Right lobe of liver (tissue), 6 donors: ENCODE measurements at regions not wholly inside any gene's neighbourhood (a gene's known extent, or its start where the extent isn't known, plus 50 kb on each side); places are given as distances from the start of the nearest gene placed in this dataset.

Experiments
- ATAC-seq, 4 donors: fragments of 200-7000 bp; cut with Tn5 transposase; one replicate each; pipeline ENCODE4 v1.9.1; 2020; ENCODE audit warnings: mild to moderate bottlenecking in 4 of 4, moderate library complexity in 4 of 4
- DNase-seq, 3 donors: peaks; one replicate each; pipeline ENCODE4 v3.0.0-alpha.2; 2020
- H3K27ac ChIP-seq, 3 donors: fragments of 200-600 bp; one replicate each; pipeline ENCODE4 v1.8.0; 2022
- H3K27me3 ChIP-seq, 2 donors: fragments of 200-600 bp; one replicate each; pipeline ENCODE4 v1.8.0; 2022
- H3K36me3 ChIP-seq, 4 donors: fragments of 200-600 bp; sonication (generic) in 1 of 4; one replicate each; pipeline versions ENCODE4 v1.5.1 to v1.8.0; 2017 to 2022; ENCODE audit warnings: control low read depth in 1 of 4
- H3K4me1 ChIP-seq, 4 donors: fragments of 200-600 bp; sonication (generic) in 1 of 4; one replicate each; pipeline versions ENCODE4 v1.5.1 to v1.8.0; 2017 to 2022; ENCODE audit warnings: control low read depth in 1 of 4
- H3K4me3 ChIP-seq, 3 donors: fragments of 200-600 bp; one replicate each; pipeline ENCODE4 v1.8.0; 2022
- H3K9me3 ChIP-seq, 4 donors: fragments of 200-600 bp; sonication (generic) in 1 of 4; one replicate each; pipeline versions ENCODE4 v1.5.1 to v1.8.0; 2017 to 2022; ENCODE audit warnings: control low read depth in 1 of 4
- POLR2A ChIP-seq: fragments of 450-650 bp; IDR thresholded peaks from one replicate; pipeline ENCODE4 v1.6.1; 2017; ENCODE audit warnings: antibody characterized with exemption, mild to moderate bottlenecking
- WGBS: methylation state at CpG from one replicate; pipeline ENCODE4 v1.1.6; 2018; ENCODE audit warnings: low coverage, low lambda C conversion rate; ENCODE audit not compliant: insufficient coverage; ENCODE audit errors: missing lambda C conversion rate; 5-methylcytosine and 5-hydroxymethylcytosine counted together
- intact Hi-C, 2 donors: fragments of 100-400 bp; cut with DNase I; formaldehyde crosslinking; loops; one replicate each; pipeline versions ENCODE4 v1.11.2 to v1.14.1; 2022
- TF ChIP-seq, protein P1 (sequence below), 4 donors: fragments of 200-600 bp in 3 of 4; fragments of 450-650 bp in 1 of 4; IDR thresholded peaks; one replicate each; pipeline versions ENCODE4 v1.5.1 to v1.8.0; 2016 to 2022; ENCODE audit warnings: antibody characterized with exemption in 4 of 4, mild to moderate bottlenecking in 2 of 4
- donor health status: DM: no; HTN: yes; CAD: no.
- donor health status: DM: no; HTN: no; CAD: no.
- donor health status: DM: no; HTN: no; CAD: no.
- donor health status: DM: no; HTN: yes; CAD: no.
- donor health status: DM: no; HTN: yes; CAD: no.

DNA sequence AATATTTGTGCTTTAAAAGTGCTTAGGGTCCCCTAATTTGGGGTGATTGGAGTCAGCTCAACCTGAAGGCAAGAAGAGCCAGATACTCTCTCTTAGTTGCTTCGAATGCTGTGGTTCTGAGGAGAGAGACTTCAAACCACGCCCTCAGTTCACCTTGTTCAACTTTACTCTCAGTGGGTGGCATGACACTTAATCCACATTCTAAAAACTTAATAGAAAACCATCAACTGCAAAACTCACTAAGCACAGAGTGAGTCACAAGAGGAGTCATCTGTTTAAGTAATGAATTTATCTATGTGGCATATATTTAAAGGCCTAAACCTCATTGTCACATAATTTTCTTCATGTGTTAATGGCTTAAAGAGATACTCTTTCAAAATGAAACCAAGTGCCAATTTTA, 99.5 kb upstream of the SLC4A4 start:
- peak; percentile 30 to 73 (median 52) for ATAC-seq
- Histone ChIP-seq H3K4me3 (no peak overlapping the region), H3K4me1 (peaks cover 0 to 27% (median 13%) of the 10 kb centered on the region in 4 donors), H3K27me3 (no peaks in the 10 kb centered on the region), H3K36me3 (no peaks in the 10 kb centered on the region), H3K27ac (peak overlapping the region; percentile 20 to 89 (median 81)), H3K9me3 (no peaks in the 10 kb centered on the region)
- DNase-seq, result no peak
- TF ChIP-seq POLR2A, result no peak
- TF ChIP-seq, protein P1, sequence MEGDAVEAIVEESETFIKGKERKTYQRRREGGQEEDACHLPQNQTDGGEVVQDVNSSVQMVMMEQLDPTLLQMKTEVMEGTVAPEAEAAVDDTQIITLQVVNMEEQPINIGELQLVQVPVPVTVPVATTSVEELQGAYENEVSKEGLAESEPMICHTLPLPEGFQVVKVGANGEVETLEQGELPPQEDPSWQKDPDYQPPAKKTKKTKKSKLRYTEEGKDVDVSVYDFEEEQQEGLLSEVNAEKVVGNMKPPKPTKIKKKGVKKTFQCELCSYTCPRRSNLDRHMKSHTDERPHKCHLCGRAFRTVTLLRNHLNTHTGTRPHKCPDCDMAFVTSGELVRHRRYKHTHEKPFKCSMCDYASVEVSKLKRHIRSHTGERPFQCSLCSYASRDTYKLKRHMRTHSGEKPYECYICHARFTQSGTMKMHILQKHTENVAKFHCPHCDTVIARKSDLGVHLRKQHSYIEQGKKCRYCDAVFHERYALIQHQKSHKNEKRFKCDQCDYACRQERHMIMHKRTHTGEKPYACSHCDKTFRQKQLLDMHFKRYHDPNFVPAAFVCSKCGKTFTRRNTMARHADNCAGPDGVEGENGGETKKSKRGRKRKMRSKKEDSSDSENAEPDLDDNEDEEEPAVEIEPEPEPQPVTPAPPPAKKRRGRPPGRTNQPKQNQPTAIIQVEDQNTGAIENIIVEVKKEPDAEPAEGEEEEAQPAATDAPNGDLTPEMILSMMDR (IDR thresholded peaks at IDR 0.05), result no peak
- intact Hi-C loops, result no loop called here
- WGBS, result 40% methylated on average over 2 of the region's 2 CpGs

DNA sequence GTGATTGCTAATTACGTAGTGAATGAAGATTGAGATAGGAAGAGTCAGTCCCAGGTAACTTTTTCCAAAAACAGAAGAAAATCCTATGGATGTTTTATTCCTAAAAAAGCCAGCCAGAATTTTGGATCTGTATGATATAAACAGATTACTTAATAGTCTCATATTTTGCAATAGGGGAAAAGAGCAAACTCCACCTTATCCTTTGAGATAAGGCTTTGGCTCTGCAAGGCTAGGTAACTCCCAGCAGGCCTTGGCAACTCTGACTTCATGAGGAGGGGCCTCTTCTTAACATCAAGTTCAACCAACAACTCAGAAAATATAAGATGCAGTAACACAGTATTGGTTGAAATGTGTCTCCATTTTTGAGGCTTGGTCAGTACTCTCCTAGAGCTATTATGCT, 98.7 kb upstream of the SLC4A4 start:
- intact Hi-C loops, result no loop called here
- H3K4me3 ChIP-seq, result no peak overlapping the region
- H3K27ac ChIP-seq, result peak overlapping the region; percentile 20 to 89 (median 81)
- peaks cover 0 to 26% (median 13%) of the 10 kb centered on the region in 4 donors for H3K4me1 ChIP-seq
- H3K36me3 ChIP-seq, result no peaks in the 10 kb centered on the region
- peak; percentile 25 to 75 (median 64) for DNase-seq
- no peaks in the 10 kb centered on the region for H3K9me3 ChIP-seq
- no peaks in the 10 kb centered on the region for H3K27me3 ChIP-seq
- WGBS, result 35% methylated on average over 1 of the region's 1 CpG
- TF ChIP-seq, protein P1 (IDR thresholded peaks at IDR 0.05), result no peak
- no peak for TF ChIP-seq POLR2A
- peak; percentile 89 to 95 (median 91) for ATAC-seq

DNA sequence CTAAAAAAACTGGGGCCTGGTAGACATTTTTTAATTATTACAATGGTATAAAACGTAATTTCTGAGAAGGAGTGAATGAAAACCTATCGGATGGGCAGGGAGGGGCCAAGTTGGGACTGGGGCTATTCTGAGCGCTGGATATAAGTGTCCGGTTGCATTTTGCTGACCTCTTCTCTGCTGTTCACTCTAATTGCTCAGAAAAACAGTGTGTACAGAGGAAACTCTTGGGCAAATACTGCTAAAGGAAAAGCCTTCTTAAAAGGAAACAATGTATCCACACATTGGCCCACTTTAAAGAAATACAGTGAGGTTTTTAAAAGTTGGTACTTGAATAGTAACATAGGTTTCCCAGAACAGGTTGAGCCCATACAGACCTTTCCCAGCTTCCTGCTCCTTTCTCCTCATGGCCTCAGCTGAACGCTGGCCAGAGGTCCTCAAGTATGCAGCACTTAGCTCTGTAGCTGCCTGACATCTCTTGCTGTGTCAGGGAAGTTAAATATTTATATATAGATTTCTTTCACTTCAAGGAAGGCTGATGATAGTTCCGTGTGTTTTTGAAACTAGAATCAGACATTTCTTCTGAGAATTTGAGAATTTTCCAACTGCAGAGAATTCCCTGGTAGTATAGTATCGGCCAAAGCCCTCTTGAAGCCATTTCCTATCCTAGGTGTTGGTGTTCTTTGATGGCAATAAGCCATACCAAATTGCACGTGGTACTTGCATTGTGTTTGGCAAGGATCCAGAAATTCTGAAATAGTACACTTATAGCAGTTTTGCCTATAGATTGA, 97.1 kb upstream of the SLC4A4 start:
- DNase-seq (no peak), ATAC-seq (peak in 3 of 4 donors; percentile 8 to 27 (median 25))
- TF ChIP-seq, protein P1 (IDR thresholded peaks at IDR 0.05), result no peak
- TF ChIP-seq POLR2A, result no peak
- intact Hi-C loops, result no loop called here
- Histone ChIP-seq H3K4me1 (peaks cover 0 to 26% (median 13%) of the 10 kb centered on the region in 4 donors), H3K27ac (peak overlapping the region in 1 of 3 donors; percentile 16), H3K27me3 (no peaks in the 10 kb centered on the region), H3K9me3 (no peaks in the 10 kb centered on the region), H3K4me3 (no peak overlapping the region), H3K36me3 (no peaks in the 10 kb centered on the region)
- WGBS, result 57% methylated on average over 8 of the region's 8 CpGs

DNA sequence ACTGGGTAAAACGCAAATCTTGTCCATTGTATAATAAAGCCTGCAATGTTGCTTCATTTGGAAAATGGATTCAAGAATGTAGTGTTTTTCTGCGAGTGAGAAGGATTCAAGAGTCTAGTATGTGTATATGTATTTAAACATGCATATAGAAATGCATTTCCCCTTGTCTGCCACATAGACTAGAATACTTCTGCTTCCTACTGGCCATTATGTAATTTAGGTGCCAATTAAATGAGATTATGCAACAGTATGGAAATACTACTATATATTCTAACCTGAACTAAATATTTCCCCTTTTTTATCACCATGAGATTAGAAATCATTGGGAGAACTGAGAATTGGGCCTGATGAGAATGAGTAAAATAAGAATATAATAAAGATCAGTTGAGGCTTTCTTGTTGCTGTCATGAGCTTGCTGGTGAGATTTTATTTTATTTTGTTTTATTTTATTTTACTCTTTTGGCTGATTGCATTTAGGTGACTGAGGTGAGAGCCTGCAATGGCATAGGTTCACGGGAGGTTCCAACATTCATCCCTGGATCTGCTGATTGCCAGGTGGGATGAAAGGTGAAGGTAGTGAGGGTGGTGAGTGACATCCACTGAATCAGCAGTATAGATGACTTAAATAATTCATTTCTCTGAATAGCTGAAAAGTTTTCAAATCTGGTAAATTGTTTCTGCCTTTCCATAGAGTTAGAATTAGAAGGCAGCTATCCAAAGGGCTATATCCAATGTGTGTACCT, 95.6 kb upstream of the SLC4A4 start:
- Histone ChIP-seq H3K27ac (no peak overlapping the region), H3K4me1 (peaks cover 0 to 36% (median 16%) of the 10 kb centered on the region in 4 donors)
- ATAC-seq, result no peak

More for the DNA sequence above, 95.6 kb upstream of the SLC4A4 start:
- H3K4me3 ChIP-seq, result no peak overlapping the region
- H3K27me3 ChIP-seq, result no peaks in the 10 kb centered on the region
- no peaks in the 10 kb centered on the region for H3K36me3 ChIP-seq
- intact Hi-C loops, result no loop called here
- H3K9me3 ChIP-seq, result no peaks in the 10 kb centered on the region
- WGBS, result 80% methylated on average over 3 of the region's 3 CpGs
- no peak for DNase-seq
- TF ChIP-seq POLR2A, result no peak
- TF ChIP-seq, protein P1 (IDR thresholded peaks at IDR 0.05), result no peak
